ENCODE measurements at regions not wholly inside any gene's neighbourhood (a gene's known extent, or its start where the extent isn't known, plus 50 kb on each side); places are given as distances from the start of the nearest gene placed in this dataset.
A peak's percentile ranks its signal among the peaks of the same experiment; 100 is the strongest.

DNA sequence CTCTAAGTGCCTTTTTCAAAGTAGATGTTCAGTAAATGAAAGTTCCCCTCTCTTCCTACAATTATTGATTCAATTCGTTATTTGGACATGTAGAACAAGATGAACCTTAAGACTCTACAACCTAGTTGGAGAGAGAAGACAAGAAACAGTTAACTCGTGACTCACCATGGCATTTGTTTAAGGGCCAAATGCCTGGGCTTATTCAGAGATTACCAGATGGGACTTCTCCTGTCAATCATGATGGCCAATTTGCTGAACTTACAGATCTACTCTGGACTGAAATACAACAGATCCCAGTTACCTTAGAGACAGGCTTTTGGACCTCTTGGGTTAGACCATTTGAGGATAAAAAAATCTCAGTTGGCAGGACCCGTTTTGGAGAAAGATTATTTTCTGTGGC is 93.5 kb downstream of the C1orf94 start:
- ATAC-seq (ENCODE audit: poor library complexity) = no peak
- intact Hi-C loops (cut with DNase I) = no loop called here
- no peak for DNase-seq

DNA sequence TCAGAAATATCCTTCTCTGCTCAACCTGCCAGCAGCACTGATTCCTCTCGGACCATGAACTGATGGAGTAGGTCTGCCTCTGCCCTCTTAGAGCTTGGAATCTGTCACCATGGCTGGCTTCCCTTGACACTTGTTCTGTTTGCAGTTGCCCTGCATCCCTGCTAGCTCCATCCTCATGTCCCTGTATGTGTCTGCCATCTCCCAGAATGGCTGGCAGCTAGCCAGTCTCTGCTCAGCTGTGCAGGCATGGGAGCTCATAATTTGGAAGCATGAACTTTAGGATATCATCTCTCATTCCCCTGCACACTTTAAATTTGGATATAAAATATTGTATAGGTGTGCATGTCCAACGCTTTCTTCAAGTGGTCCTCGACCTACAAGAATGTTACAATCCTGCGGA is 95.4 kb downstream of the C1orf94 start:
- intact Hi-C loops (cut with DNase I) = no loop called here
- DNase-seq (no peak), ATAC-seq (ENCODE audit: poor library complexity) (no peak)

DNA sequence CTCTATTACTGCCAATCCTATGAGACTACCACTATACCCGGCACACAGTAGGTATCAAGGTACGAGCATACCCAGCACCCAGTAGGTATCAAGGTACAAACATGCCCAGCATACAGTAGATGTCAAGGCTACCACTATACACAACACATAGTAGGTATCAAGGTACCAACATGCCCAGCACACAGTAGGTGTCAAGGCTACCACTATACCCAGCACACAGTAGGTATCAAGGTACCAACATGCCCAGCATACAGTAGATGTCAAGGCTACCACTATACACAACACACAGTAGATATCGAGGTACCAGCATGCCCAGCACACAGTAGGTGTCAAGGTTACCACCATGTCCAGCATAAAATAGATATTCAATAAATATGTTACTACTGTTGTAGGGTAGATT is 98.4 kb downstream of the C1orf94 start:
- ATAC-seq (ENCODE audit: poor library complexity) (no peak), DNase-seq (no peak)
- intact Hi-C loops (cut with DNase I) = no loop called here

DNA sequence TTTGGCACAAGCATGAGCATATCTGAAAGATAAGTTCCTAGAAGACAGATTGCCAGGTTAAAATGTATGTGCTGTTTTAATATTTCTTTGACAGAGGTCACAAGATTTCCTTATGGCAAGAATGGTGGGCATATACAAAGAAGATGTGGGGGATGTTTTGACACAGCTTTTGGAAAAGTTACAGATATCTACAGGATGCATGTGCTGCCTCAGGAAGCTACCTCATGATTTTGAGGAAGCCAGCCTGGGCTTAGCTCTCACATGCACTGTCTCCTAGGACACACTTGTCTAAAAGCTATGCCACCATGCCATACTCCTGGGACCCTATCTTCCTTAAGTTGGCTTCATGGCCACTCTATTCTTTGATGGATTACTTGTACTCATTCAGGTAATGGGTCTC is 99.9 kb downstream of the C1orf94 start:
- DNase-seq = no peak
- no peak for ATAC-seq (ENCODE audit: poor library complexity)
- intact Hi-C loops (cut with DNase I) = no loop called here

DNA sequence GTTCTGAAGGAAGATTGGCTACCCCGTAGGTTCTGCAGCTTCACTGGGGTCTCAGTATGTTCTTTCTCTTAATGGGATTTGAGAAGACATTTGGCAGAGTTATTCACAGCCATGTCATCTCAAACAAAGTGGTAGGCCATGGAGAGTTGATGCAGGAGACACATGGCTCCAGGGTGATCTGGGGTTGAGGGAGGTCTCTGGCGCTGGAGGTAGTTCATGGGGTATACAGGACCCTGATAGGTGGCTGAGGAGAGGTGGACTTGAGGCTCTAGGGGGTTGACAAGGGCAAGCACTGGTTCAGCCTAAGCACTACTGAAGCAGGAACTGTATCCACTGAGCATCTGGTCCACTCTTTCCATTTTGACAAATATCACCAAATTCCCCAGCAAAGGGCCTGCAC is 100.4 kb downstream of the C1orf94 start:
- no peak for DNase-seq
- intact Hi-C loops (cut with DNase I) = no loop called here
- no peak for ATAC-seq (ENCODE audit: poor library complexity)

DNA sequence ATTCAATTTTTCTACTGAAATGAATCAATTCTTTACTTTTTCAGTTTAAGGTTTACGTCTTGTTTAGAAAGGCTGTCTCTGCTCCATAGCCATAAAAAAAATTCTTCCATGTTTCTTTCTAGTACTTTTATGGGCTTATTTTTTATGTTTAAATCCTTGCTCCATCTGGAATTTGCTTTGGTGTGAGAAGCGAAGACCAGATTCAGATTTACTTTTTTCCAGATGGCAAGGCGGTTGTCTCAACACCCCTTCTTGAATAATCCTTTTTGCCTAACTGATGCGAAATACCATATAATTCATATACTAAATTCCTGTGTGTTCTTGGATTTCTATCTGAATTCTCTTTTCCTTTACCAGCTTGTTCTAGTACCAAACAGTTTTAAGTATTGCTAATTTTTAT is 101.5 kb downstream of the C1orf94 start:
- intact Hi-C loops (cut with DNase I) = no loop called here
- ATAC-seq (ENCODE audit: poor library complexity) (no peak), DNase-seq (no peak)

DNA sequence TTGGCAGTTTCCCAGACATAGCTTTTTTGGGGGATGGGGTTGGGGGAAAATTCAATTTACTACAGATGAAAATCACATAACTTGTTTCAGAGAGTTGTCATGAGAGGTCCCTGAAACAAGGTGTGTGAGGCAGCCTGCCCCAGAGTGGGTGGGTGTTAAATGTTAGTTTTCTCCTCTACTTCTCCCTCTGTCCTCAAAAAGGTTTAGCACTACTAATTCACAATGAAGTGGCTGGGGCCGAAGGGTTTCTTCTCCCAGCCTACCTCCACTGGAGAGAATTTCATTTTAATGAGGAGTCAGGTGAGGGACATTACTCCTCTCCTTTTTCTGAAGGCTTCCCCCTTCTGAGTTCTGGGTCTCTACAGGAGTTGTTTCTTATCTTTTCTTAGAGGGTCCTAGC is 103.3 kb downstream of the C1orf94 start:
- intact Hi-C loops (cut with DNase I) = no loop called here
- DNase-seq (no peak), ATAC-seq (ENCODE audit: poor library complexity) (no peak)

DNA sequence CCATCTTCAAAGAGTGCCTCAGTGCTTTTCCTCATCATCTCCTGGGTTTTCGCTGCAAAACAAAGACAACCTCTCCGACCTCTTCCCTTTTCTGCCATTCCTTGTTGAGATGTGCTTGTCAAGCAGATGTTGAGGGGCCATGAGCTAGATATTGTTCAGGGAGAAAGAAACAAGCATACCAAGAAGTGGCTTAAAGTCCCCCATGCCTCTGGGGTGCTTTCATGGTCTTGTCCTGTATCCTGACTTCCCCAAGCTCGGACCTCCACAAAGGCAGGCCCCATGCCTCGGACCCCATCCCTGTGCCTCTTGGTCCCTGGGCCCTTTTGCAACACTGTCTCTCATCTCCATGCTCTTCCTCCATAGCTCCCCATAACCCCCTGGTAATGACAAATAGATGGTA is 103.8 kb downstream of the C1orf94 start:
- ATAC-seq (ENCODE audit: poor library complexity) = no peak
- intact Hi-C loops (cut with DNase I) = no loop called here
- DNase-seq = no peak

DNA sequence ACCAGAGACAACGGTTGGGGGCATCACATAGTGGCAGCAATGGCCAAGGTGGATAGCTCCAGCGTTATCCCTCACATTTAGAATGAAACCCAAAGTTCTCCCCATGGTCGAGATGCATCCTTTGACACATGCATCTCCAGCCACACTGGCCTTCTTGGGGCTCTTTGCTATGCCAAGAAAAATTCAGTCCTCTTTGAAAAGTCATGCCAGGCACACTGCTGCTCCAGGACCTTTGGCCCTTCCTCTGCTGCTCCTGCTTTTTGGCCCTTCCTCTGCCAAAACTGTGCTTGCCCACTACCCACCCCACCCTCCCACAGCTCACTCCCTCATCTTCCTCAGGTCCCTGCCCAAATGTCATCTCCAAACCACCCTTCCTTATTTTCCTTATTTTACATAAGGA is 106.4 kb downstream of the C1orf94 start:
- intact Hi-C loops (cut with DNase I) = no loop called here
- DNase-seq (no peak), ATAC-seq (ENCODE audit: poor library complexity) (no peak)

DNA sequence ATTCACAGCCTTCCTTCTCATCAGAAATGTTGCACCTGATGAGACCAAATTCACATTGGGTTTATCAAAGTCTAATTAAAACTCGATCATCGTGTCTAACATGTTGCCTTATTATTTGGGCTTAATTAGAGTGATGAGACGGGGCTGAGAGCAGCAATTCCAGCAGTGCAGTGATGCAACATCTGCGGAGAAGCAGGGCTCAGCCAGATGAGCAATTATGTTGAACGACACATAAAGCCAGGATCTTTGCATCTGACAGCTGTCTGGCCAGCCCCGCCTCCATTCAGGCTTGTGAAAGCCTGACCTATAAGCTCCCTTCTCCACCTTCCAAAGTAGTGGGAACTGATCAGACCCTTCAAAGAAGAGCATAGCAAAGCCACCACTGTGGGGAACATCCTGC is 109.8 kb downstream of the C1orf94 start:
- intact Hi-C loops (cut with DNase I) = no loop called here
- DNase-seq (no peak), ATAC-seq (ENCODE audit: poor library complexity) (no peak)

DNA sequence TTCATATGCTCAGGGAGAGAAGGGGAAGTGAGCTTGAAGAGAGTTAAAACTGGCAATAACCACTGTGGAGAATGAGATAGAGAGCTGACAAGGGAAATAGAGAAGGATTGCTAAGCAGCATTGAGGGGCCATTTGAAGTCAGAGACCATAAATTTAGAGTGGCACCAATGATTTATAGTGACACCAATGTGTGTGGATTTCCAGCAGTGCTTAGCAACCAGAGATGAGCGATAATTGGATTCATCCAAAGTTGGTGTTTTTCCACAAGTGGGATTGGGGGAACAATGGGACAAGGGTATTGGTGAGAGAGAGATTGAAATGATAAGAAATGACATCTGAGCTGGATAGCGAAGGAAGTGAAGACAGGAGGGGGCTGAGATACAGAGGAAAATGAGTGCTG is 114.1 kb downstream of the C1orf94 start:
- ATAC-seq (ENCODE audit: poor library complexity) = no peak
- no peak for DNase-seq
- intact Hi-C loops (cut with DNase I) = no loop called here

DNA sequence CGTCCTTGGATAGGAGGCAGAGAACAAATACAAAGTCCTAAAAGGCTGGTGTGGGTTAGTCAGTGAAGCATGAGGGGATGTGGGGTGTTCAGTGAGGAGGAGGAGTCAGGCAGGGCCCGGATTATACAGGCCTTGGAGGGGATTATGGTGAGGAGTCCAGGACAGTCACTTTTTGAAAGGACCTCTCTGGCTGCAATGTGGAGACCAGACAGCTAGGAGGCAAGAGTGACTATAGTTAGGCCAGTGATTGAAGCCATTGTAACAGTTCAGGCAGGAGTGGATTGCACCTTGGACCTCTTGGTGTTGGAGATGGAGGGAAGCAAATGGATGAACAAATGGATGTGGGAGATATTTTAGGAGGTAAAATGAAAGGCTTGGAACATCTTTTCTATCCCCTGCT is 115.8 kb downstream of the C1orf94 start:
- DNase-seq (no peak), ATAC-seq (ENCODE audit: poor library complexity) (no peak)
- intact Hi-C loops (cut with DNase I) = no loop called here

DNA sequence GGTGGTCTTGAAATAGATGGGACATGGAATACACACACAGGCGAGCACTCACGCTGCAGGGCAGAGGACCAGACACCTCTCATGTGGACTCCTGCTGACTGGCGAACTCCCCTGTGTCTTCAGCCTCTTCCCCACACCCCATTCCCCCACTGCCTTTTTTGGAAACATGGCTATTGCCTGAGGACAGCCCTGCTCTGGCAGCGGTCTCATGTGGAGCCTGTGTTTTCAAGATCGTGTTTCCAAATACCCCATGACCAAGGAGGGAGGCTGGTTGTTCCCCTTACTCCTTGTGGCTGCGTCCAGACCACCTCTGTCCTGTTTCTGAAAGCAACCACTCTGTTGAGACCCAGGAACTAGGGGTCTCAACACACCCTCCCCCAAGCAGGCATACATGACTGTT is 119.4 kb downstream of the C1orf94 start:
- intact Hi-C loops (cut with DNase I) = no loop called here
- no peak for ATAC-seq (ENCODE audit: poor library complexity)
- DNase-seq = no peak

DNA sequence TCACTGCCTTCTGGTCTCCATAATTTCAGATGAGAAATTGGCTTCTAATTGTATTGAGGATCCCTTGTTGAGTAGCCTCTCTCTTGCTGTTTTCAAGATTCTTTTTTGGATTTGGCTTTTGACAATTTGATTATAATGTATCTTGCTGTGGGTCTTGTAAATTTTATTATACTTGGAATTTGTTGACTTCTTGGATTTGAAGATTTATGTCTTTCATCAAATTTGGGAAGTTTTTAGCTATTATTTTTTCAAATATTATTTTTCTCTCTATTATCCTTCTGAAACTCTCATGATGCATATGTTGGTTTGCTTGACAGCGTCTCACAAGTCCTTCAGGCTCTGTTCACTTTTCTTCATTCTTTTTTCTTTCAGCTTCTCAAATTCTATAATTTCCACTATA is 126.1 kb downstream of the C1orf94 start:
- DNase-seq (no peak), ATAC-seq (ENCODE audit: poor library complexity) (no peak)
- intact Hi-C loops (cut with DNase I) = no loop called here

DNA sequence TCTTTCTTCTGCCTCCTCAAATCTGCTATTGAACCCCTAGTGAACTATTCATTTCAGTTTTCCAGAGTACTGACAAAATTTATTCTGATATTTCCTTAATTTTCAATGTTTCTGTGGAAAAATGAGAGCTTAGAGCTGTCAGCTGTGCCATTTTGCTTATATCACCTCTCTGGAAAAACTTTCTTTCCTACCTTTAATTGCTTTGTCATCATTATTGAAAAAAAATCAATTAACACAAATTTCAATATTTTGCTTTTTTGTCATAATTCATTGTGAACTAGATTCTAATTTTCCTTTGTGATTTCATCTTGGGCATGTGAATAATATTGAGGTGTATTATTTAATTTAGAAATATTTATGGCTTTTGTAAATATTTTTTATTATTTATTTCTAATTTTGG is 126.5 kb downstream of the C1orf94 start:
- DNase-seq (no peak), ATAC-seq (ENCODE audit: poor library complexity) (no peak)
- intact Hi-C loops (cut with DNase I) = no loop called here

DNA sequence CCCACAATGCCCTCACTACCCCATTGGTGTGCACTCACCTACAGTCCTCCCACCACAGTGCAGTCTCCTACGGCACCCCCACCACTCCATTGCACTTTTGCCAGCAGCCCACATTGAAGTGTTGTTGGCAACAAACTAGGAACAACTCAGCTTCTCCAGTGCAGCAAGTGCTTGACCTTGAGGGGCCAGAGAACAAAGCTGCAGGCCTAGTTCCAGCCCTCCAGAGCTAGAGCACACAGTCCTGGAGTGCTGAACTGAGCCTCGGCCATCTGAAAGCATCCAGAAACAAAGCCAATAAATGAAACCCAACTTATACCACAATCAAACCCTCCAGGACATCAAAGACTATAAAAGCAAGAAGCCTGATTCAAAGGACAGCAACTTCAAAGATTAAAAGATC is 129.9 kb downstream of the C1orf94 start:
- ATAC-seq (ENCODE audit: poor library complexity) = peak; percentile 22
- intact Hi-C loops (cut with DNase I) = no loop called here
- DNase-seq = no peak

DNA sequence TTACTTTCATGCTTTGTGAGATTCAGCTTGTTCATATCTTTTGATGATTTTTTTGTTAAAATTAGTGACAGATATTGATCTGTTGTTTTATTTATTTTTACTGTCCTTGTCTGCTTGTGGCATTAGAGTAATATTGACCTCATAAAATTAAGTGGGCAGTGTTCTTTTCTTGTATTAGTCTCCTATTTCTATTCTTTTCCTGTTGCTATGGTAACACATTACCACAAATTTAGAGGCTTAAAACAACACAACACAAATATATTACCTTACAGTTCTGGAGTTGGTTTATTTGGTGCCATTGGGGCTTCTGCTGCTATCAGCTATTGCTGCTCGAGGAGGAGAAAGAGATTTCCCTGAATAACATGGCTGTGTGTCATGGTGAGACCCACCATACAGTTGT is 135.7 kb downstream of the C1orf94 start:
- intact Hi-C loops (cut with DNase I) = no loop called here
- ATAC-seq (ENCODE audit: poor library complexity) = no peak
- DNase-seq = no peak

DNA sequence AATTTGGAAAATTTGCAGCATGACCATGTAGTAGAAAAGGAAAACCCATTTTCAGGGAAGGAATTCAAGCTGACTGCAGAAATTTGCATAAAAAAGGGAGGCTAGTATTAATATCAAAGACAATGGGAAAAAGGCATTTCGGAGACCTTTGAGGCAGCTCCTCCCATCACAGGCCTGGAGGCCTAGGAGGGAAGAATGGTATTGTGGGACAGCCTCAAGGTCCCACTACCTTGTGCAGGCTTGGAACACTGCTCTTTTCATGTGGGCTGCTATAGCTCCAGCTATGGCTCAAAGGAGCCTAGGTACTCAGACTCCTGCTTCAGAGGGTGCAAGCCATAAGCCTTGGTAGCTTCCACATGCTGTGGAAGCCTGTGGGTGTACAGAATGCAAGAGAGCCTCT is 139.3 kb downstream of the C1orf94 start:
- ATAC-seq (ENCODE audit: poor library complexity) (no peak), DNase-seq (no peak)
- intact Hi-C loops (cut with DNase I) = no loop called here

DNA sequence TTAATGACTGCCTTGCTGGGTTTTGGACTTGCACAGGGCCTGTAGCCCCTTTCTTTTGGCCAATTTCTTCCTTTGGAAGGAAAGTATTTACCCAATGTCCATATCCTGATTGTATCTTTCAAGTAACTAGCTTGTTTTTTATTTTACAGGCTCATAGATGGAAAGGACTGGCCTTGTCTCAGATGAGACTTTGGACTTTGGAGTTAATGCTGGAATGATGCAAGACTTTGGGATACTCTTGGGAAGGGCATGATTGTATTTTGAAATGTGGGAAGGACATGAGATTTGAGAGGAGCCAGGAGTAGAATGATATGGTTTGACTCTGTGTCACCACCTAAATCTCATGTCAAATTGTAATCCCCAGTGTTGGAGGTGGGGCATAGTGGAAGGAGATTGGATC is 140.1 kb downstream of the C1orf94 start:
- no peak for ATAC-seq (ENCODE audit: poor library complexity)
- DNase-seq = no peak
- intact Hi-C loops (cut with DNase I) = no loop called here

DNA sequence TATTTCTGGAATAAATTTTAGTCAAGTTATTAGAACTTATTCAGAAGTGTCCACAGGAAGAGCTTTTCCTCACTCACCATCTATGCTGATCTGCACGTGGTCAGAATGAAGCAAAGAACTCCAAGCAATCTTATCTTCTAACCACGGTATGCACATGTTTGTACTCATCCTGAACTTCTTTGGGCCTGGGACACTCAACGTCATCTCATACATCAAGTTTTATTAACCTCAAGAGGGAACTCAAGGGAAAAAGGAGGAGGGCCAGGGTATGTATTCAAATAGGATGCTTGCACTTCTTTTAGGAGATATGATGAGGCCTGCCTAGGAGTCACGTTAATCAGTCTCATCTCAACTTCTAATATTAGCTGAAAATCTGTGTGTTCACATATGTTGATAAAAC is 142.5 kb downstream of the C1orf94 start:
- ATAC-seq (ENCODE audit: poor library complexity) = no peak
- intact Hi-C loops (cut with DNase I) = no loop called here
- no peak for DNase-seq

DNA sequence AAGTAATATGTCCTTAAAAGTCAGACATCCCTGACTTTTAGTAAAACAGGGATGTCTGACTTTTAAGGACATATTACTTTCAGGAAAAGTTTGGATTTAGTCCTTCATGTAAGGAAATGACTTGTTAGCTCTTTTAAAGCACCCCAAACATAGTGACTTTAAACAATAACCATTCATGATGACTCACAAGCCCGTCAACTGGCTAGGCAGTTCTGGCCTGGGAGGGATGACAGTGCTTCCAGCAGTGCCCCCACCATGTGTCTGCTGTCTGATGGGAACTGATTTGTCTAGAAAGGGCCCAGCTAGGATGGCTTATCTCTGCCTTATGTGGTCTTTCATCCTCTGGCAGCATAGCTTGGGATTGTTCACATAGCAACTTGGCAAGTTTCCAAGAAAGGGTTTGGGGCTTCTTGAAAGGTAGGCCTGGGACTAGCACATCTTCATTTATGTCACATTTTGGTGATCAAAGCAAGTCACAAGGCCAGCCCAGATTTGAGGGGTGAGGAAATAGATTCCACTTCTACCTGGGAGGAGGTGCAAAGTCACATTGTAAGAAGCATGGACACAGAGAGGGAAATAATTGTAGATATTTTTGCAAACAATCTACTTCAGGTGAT is 143.5 kb downstream of the C1orf94 start:
- ATAC-seq (ENCODE audit: poor library complexity) = no peak
- intact Hi-C loops (cut with DNase I) = no loop called here
- DNase-seq = no peak

DNA sequence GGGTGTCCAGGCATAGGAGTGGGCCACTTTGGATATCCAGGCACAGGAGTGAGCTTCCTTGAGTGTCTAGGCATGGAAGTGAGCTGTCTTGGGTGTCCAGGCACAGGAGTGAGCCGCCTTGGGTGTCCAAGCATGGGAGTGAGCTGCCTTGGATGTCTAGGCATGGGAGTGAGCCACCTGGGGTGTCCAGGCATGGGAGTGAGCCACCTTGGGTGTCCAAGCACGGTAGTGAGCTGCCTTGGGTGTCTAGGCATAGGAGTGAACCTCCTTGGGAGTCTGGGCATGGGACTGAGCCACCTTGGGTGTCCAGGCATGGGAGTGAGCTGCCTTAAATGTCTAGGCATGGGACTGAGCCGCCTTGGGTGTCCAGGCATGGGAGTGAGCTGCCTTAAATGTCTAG is 146.3 kb downstream of the C1orf94 start:
- ATAC-seq (ENCODE audit: poor library complexity) (no peak), DNase-seq (no peak)
- intact Hi-C loops (cut with DNase I) = no loop called here

Measured in Right ventricle myocardium superior (tissue), 1 donor.